Skeletal muscle satellite cell (primary cell): ENCODE measurements at regions not wholly inside any gene's neighbourhood (a gene's known extent, or its start where the extent isn't known, plus 50 kb on each side); places are given as distances from the start of the nearest gene placed in this dataset.

ENCODE experiments used
- H3K27me3 ChIP-seq: 2 replicates; pipeline ENCODE4 v1.7.0; 2013; ENCODE audit warnings: low read length; ENCODE audit not compliant: control insufficient read depth, insufficient read depth
- H3K36me3 ChIP-seq: 2 replicates; pipeline ENCODE4 v1.7.0; 2013; ENCODE audit warnings: mild to moderate bottlenecking, control low read depth, low read length; ENCODE audit not compliant: insufficient read depth
- H3K4me1 ChIP-seq: 2 replicates; pipeline ENCODE4 v1.7.0; 2013; ENCODE audit warnings: low read length; ENCODE audit not compliant: control insufficient read depth, insufficient read depth
- H3K4me2 ChIP-seq: 2 replicates; pipeline ENCODE4 v1.7.0; 2013; ENCODE audit warnings: mild to moderate bottlenecking, low read length
- H3K4me3 ChIP-seq: 2 replicates; pipeline ENCODE4 v1.7.0; 2013; ENCODE audit warnings: low read length
- H3K9ac ChIP-seq: 2 replicates; pipeline ENCODE4 v1.7.0; 2013; ENCODE audit warnings: mild to moderate bottlenecking, low read depth, low read length, moderate library complexity
- H3K9me3 ChIP-seq: replicated peaks from 2 replicates; pipeline ENCODE4 v1.7.0; 2013; ENCODE audit warnings: mild to moderate bottlenecking, control low read depth, low read length

DNA sequence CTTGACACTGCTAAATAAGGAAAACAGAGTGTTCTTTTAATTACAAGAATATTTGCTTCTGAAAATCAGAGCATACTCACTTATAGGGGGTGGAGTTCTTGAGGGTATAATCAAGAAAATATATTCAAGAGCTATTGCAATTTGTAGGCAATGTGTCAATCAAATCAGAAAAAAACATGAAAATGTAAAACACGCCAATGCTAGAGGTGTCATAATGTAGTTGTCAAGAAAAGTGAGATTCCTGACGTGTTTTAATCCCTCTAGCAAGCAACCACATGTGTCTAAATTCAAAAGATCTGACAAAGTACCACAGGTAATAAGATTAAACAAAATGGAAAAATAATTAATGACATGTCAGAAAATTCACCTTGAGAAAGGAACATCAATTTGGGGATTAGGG lies 1440.7 kb upstream of the RAG2 start:
- Histone ChIP-seq H3K36me3 (no peaks in the 10 kb centered on the region), H3K9me3 (no peaks in the 10 kb centered on the region), H3K27me3 (no peaks in the 10 kb centered on the region), H3K9ac (no peak overlapping the region), H3K4me1 (no peaks in the 10 kb centered on the region), H3K4me2 (no peak overlapping the region), H3K4me3 (no peak overlapping the region)

GRCh38 chr11:38019072-38019775 lies 1421.2 kb upstream of the RAG2 start:
- Histone ChIP-seq H3K9me3 (no peaks in the 10 kb centered on the region), H3K4me1 (peaks cover 17% of the 10 kb centered on the region), H3K36me3 (no peaks in the 10 kb centered on the region), H3K9ac (no peak overlapping the region), H3K4me2 (no peak overlapping the region), H3K4me3 (no peak overlapping the region), H3K27me3 (no peaks in the 10 kb centered on the region)

DNA sequence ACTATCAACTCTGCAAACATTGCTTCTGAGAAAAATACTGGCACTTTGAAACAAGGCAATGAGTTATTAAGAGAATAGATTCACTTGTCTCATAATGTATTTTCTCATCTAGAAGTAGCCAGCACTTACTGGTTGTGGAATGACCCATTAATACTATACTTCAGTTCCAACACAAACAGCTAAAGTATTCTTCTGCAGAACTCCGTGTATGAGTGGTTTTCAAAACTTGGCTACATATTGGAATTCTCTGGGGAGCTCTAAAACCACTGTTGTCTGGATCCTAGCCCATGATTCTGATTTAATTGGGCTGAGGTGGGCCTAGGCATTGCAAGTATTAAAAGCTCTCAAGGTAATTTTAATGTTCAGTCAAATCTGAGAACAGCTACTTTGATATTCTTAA lies 1416.4 kb upstream of the RAG2 start:
- no peak overlapping the region for H3K4me3 ChIP-seq
- H3K4me2 ChIP-seq: no peak overlapping the region
- H3K9ac ChIP-seq: no peak overlapping the region
- no peaks in the 10 kb centered on the region for H3K9me3 ChIP-seq
- peaks cover 15% of the 10 kb centered on the region for H3K4me1 ChIP-seq
- H3K36me3 ChIP-seq: no peaks in the 10 kb centered on the region
- no peaks in the 10 kb centered on the region for H3K27me3 ChIP-seq

- Histone ChIP-seq H3K9ac (no peak overlapping the region), H3K36me3 (no peaks in the 10 kb centered on the region), H3K9me3 (no peaks in the 10 kb centered on the region), H3K4me3 (no peak overlapping the region), H3K4me1 (peaks cover 10% of the 10 kb centered on the region), H3K4me2 (no peak overlapping the region), H3K27me3 (no peaks in the 10 kb centered on the region)
Observed at GRCh38 chr11:38013157-38013556, 1415.1 kb upstream of the RAG2 start.

DNA sequence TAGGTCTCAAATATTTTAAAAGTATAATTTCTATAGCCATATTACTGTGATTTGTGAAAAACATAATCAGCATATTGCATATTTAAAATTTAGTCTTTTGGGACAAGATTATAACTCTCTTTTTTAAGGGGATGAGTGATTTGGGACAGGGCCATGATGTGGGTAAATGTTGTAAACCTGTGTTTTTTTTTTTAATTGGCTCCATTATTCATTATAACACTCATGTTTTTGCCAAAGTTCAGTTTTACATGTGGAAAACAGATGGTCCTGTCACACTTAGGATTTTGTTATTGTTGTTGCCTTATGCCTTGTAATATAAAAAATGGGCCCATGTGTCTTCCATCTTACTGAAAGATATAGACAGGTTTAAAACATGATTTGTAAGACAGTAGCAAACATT lies 1413.5 kb upstream of the RAG2 start:
- Histone ChIP-seq H3K4me1 (peaks cover 10% of the 10 kb centered on the region), H3K9ac (no peak overlapping the region), H3K9me3 (no peaks in the 10 kb centered on the region), H3K27me3 (no peaks in the 10 kb centered on the region), H3K4me2 (no peak overlapping the region), H3K36me3 (no peaks in the 10 kb centered on the region), H3K4me3 (no peak overlapping the region)

GRCh38 chr11:38009932-38010331 lies 1411.9 kb upstream of the RAG2 start:
- Histone ChIP-seq H3K27me3 (no peaks in the 10 kb centered on the region), H3K9me3 (no peaks in the 10 kb centered on the region), H3K4me2 (no peak overlapping the region), H3K9ac (no peak overlapping the region), H3K4me3 (no peak overlapping the region), H3K4me1 (peaks cover 22% of the 10 kb centered on the region), H3K36me3 (no peaks in the 10 kb centered on the region)

GRCh38 chr11:38006466-38006865 lies 1408.4 kb upstream of the RAG2 start:
- no peak overlapping the region for H3K9ac ChIP-seq

GRCh38 chr11:38005597-38005996 lies 1407.6 kb upstream of the RAG2 start:
- Histone ChIP-seq H3K9me3 (no peaks in the 10 kb centered on the region), H3K27me3 (no peaks in the 10 kb centered on the region), H3K36me3 (no peaks in the 10 kb centered on the region), H3K4me1 (peaks cover 14% of the 10 kb centered on the region), H3K4me3 (no peak overlapping the region), H3K4me2 (peak overlapping the region; percentile 8), H3K9ac (no peak overlapping the region)

More at GRCh38 chr11:38006466-38006865, 1408.4 kb upstream of the RAG2 start:
- Histone ChIP-seq H3K4me1 (peaks cover 14% of the 10 kb centered on the region), H3K36me3 (no peaks in the 10 kb centered on the region), H3K4me3 (no peak overlapping the region), H3K27me3 (no peaks in the 10 kb centered on the region), H3K9me3 (no peaks in the 10 kb centered on the region), H3K4me2 (no peak overlapping the region)

GRCh38 chr11:37999171-37999570 lies 1401.1 kb upstream of the RAG2 start:
- Histone ChIP-seq H3K9me3 (no peaks in the 10 kb centered on the region), H3K9ac (no peak overlapping the region), H3K27me3 (no peaks in the 10 kb centered on the region), H3K4me1 (no peaks in the 10 kb centered on the region), H3K4me2 (no peak overlapping the region), H3K36me3 (no peaks in the 10 kb centered on the region), H3K4me3 (no peak overlapping the region)

DNA sequence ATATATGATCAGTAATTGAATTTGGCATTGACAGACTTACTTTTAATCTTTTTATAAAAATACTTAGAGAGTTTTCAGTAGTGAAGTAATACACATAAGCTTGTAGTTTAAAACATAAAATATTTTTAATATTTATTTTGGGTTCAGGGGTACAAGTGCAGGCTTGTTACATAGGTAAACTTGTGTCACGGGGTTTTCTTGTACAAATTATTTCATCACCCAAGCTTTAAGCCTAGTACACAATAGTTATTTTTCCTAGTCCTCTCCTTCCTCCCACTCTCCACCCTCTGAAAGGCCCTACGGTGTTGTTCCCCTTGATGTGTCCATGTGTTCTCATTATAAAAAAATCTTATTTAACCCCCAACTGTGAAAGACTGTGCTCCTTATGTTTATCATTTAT lies 1397.8 kb upstream of the RAG2 start:
- peaks cover 4% of the 10 kb centered on the region for H3K4me1 ChIP-seq
- no peak overlapping the region for H3K9ac ChIP-seq
- H3K9me3 ChIP-seq: no peaks in the 10 kb centered on the region
- no peak overlapping the region for H3K4me2 ChIP-seq
- no peaks in the 10 kb centered on the region for H3K27me3 ChIP-seq
- no peaks in the 10 kb centered on the region for H3K36me3 ChIP-seq
- no peak overlapping the region for H3K4me3 ChIP-seq

- no peak overlapping the region for H3K9ac ChIP-seq
- no peak overlapping the region for H3K4me2 ChIP-seq
- peaks cover 11% of the 10 kb centered on the region for H3K4me1 ChIP-seq
- H3K4me3 ChIP-seq: no peak overlapping the region
- H3K9me3 ChIP-seq: no peaks in the 10 kb centered on the region
- no peaks in the 10 kb centered on the region for H3K27me3 ChIP-seq
- no peaks in the 10 kb centered on the region for H3K36me3 ChIP-seq
Observed at GRCh38 chr11:37988031-37988430, 1390.0 kb upstream of the RAG2 start.

DNA sequence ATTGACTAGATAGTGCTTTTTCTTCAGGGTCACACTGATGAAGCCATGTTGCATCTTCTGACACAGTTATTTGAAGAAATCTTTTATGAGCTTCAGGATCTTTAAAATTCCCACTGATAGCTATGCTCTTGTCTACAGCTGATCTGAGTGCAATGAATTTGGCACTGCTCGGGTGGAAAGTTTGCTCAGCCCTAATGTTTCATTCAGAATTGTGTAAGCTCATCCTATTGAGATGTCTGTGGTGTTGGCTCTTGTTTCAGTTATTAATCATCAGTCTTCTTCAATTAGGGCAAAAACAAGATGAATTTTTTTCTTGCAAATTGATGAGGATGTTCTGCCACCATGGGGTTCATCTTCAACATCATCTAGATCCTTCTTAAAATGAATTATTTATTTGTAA lies 1387.0 kb upstream of the RAG2 start:
- Histone ChIP-seq H3K4me3 (no peak overlapping the region), H3K36me3 (no peaks in the 10 kb centered on the region), H3K9me3 (no peaks in the 10 kb centered on the region), H3K4me2 (no peak overlapping the region), H3K9ac (no peak overlapping the region), H3K4me1 (no peaks in the 10 kb centered on the region), H3K27me3 (no peaks in the 10 kb centered on the region)
